Heart right ventricle (tissue), 16 donors: ENCODE measurements at regions not wholly inside any gene's neighbourhood (a gene's known extent, or its start where the extent isn't known, plus 50 kb on each side); places are given as distances from the start of the nearest gene placed in this dataset.
A peak's percentile ranks its signal among the peaks of the same experiment; 100 is the strongest.

Experiments used
- ATAC-seq, 8 donors: fragments of 200-7000 bp; cut with Tn5 transposase; one replicate each; pipeline ENCODE4 v1.9.1; 2020; ENCODE audit warnings: mild to moderate bottlenecking in 8 of 8, moderate library complexity in 8 of 8, moderate number of reproducible peaks in 1 of 8
- DNase-seq, 2 donors: peaks; one replicate each; pipeline ENCODE4 v3.0.0-alpha.2; 2020
- H3K27ac ChIP-seq, 10 donors: fragments of 200-600 bp; sonication (generic) in 2 of 10; one replicate each; pipeline versions ENCODE4 v1.5.0 to v1.8.0; 2020 to 2022; ENCODE audit warnings: mild to moderate bottlenecking in 3 of 10
- H3K27me3 ChIP-seq, 7 donors: fragments of 200-600 bp; one replicate each; pipeline ENCODE4 v1.8.0; 2021 to 2022; ENCODE audit warnings: mild to moderate bottlenecking in 2 of 7
- H3K36me3 ChIP-seq, 9 donors: fragments of 200-600 bp; sonication (generic) in 1 of 9; one replicate each; pipeline versions ENCODE4 v1.5.0 to v1.8.0; 2020 to 2022; ENCODE audit warnings: mild to moderate bottlenecking in 2 of 9
- H3K4me1 ChIP-seq, 9 donors: fragments of 200-600 bp; sonication (generic) in 1 of 9; one replicate each; pipeline versions ENCODE4 v1.5.0 to v1.8.0; 2020 to 2022; ENCODE audit warnings: mild to moderate bottlenecking in 4 of 9
- H3K4me3 ChIP-seq, 10 donors: fragments of 200-600 bp; sonication (generic) in 2 of 10; one replicate each; pipeline versions ENCODE4 v1.5.0 to v1.8.0; 2020 to 2022; ENCODE audit warnings: mild to moderate bottlenecking in 7 of 10, moderate library complexity in 2 of 10
- H3K9me3 ChIP-seq, 11 donors: fragments of 200-600 bp in 10 of 11; sonication (generic) in 2 of 11; one replicate each; pipeline versions ENCODE4 v1.5.0 to v1.8.0; 2013 to 2022; ENCODE audit warnings: mild to moderate bottlenecking in 2 of 11, control low read depth in 1 of 11, moderate library complexity in 1 of 11
- CTCF ChIP-seq, 9 donors: fragments of 200-600 bp; sonication (generic) in 2 of 9; IDR thresholded peaks; one replicate each; pipeline versions ENCODE4 v1.5.0 to v1.8.0; 2021 to 2022; ENCODE audit warnings: antibody characterized with exemption in 9 of 9, mild to moderate bottlenecking in 5 of 9, moderate library complexity in 1 of 9
- WGBS, 2 donors: extraction: QIAGEN DNeasy Blood & Tissue Kit; methylation state at CpG; one replicate each; pipeline ENCODE4 v1.1.7; 2013; ENCODE audit warnings: inconsistent platforms in 1 of 2; 5-methylcytosine and 5-hydroxymethylcytosine counted together
- intact Hi-C, 10 donors: fragments of 100-400 bp; cut with DNase I; formaldehyde crosslinking; loops; one replicate each; pipeline versions ENCODE4 v1.11.1 to v1.14.2; 2022
- donor health status: Arrhythmogenic right ventricular cardiomyopathy.
- donor health status: ischemic (EF 13 %, LVEDD 7.1; RV severe dilation, severe dysfunction).
- donor health status: healthy with polysubstance abuse.
- donor health status: DM: no; HTN: yes; CAD: no.
- donor health status: DM: no; HTN: no; CAD: no.
- donor health status: ischemic (EF 25% LVEDD 6.9; RV normal size, moderate dysfunction).
- donor health status: ischemic (EF 25% LVEDD 5.7; RV mildly dilated, moderate dysfunction).
- donor health status: healthy.
- donor health status: DM: yes; HTN: yes; CAD: no.
- donor health status: Ischemic cardiomyopathy.
- donor health status: ischemic (EF 35%, LVEDD 5.7; RV mildly dilated, moderate dysfunction).
- donor health status: nonischemic (EF 11% LVEDD 7.7; RV severe dilation, severe dysfunction).
- donor health status: DM: yes; HTN: yes; CAD: no.
- donor health status: PGD.
- donor health status: ischemic (EF 29% LVEDD 5.4; RV normal size, mild dysfunction).
- donor health status: nonischemic (EF 23%, LVEDD 6.1; RV moderate dilation, normal function).

- Histone ChIP-seq H3K4me1 (peaks cover 0 to 39% (median 25%) of the 10 kb centered on the region in 9 donors), H3K36me3 (no peaks in the 10 kb centered on the region), H3K4me3 (no peak overlapping the region), H3K27me3 (no peaks in the 10 kb centered on the region), H3K9me3 (no peaks in the 10 kb centered on the region), H3K27ac (no peak overlapping the region)
- 91 to 97% methylated on average over 1 of the region's 1 CpG for WGBS, 2 donors
- ATAC-seq: no peak
- intact Hi-C loops: loop anchor here in 1 of 10 donors (10.0 kb wide), 2 partner anchors 111 to 211 kb away; no protein-coding TSS in a partner anchor
- no peak for DNase-seq
- no peak for TF ChIP-seq CTCF (IDR thresholded peaks at IDR 0.05)
Measured at GRCh38 chr4:125736057-125736456, 421.3 kb downstream of the FAT4 start.

- Histone ChIP-seq H3K27me3 (no peaks in the 10 kb centered on the region), H3K36me3 (no peaks in the 10 kb centered on the region), H3K9me3 (peaks cover 0 to 23% (median 0%) of the 10 kb centered on the region in 11 donors), H3K4me1 (peaks cover 0 to 45% (median 21%) of the 10 kb centered on the region in 9 donors), H3K27ac (peak overlapping the region in 9 of 10 donors; percentile 43 to 84 (median 64)), H3K4me3 (peak overlapping the region in 1 of 10 donors; percentile 11)
- 13 to 22% methylated on average over 2 of the region's 2 CpGs for WGBS, 2 donors
- ATAC-seq: peak; percentile 62 to 96 (median 92)
- intact Hi-C loops: loop anchor here in 4 of 10 donors (5.0 to 10.0 kb wide), 4 partner anchors 115 to 427 kb away; partner anchors contain the start of gene FAT4 (in 2 of the 4)
- DNase-seq: peak; percentile 25 to 67
- no peak for TF ChIP-seq CTCF (IDR thresholded peaks at IDR 0.05)
Measured at GRCh38 chr4:125739760-125740159, 425.0 kb downstream of the FAT4 start.

- intact Hi-C loops: loop anchor here in 5 of 10 donors (2.0 to 10.0 kb wide), 4 partner anchors 267 to 430 kb away; partner anchors contain the start of gene FAT4 (in 3 of the 5)
- DNase-seq (no peak), ATAC-seq (no peak)
- peak; percentile 35 to 67 (median 58) for TF ChIP-seq CTCF (IDR thresholded peaks at IDR 0.05)
- Histone ChIP-seq H3K27ac (peak overlapping the region in 1 of 10 donors; percentile 84), H3K4me3 (no peak overlapping the region), H3K4me1 (peaks cover 0 to 30% (median 18%) of the 10 kb centered on the region in 9 donors), H3K27me3 (no peaks in the 10 kb centered on the region), H3K36me3 (no peaks in the 10 kb centered on the region), H3K9me3 (peaks cover 0 to 31% (median 0%) of the 10 kb centered on the region in 11 donors)
- 81 to 84% methylated on average over 8 of the region's 8 CpGs for WGBS, 2 donors
Measured at GRCh38 chr4:125741825-125742452, 427.2 kb downstream of the FAT4 start.

- Histone ChIP-seq H3K36me3 (no peaks in the 10 kb centered on the region), H3K4me1 (peaks cover 0 to 18% (median 6%) of the 10 kb centered on the region in 9 donors), H3K9me3 (peaks cover 0 to 45% (median 0%) of the 10 kb centered on the region in 11 donors), H3K4me3 (no peak overlapping the region), H3K27me3 (no peaks in the 10 kb centered on the region), H3K27ac (no peak overlapping the region)
- DNase-seq: no peak
- ATAC-seq: no peak
- no peak for TF ChIP-seq CTCF (IDR thresholded peaks at IDR 0.05)
- WGBS, 2 donors: 96 to 97% methylated on average over 19 to 23 of the region's 23 CpGs
- intact Hi-C loops: loop anchor here in 4 of 10 donors (5.0 to 10.0 kb wide), 2 partner anchors 270 to 433 kb away; partner anchors contain the start of gene FAT4 (in 3 of the 4)
Measured at GRCh38 chr4:125744891-125745364, 430.2 kb downstream of the FAT4 start.
